ENCODE measurements at regions not wholly inside any gene's neighbourhood (a gene's known extent, or its start where the extent isn't known, plus 50 kb on each side); places are given as distances from the start of the nearest gene placed in this dataset.

GRCh38 chr5:167723254-167723871, 568.1 kb upstream of the WWC1 start (continued):
- TF ChIP-seq TCF12 (IDR thresholded peaks at IDR 0.05), result no peak
- TF ChIP-seq TCF12 (CRISPR knock-in tag; IDR thresholded peaks at IDR 0.05), result no peak
- TF ChIP-seq, protein P1, sequence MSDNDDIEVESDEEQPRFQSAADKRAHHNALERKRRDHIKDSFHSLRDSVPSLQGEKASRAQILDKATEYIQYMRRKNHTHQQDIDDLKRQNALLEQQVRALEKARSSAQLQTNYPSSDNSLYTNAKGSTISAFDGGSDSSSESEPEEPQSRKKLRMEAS (IDR thresholded peaks at IDR 0.05), result 0 out of 2 replicates have a peak, but pooled peaks have one; percentile 26
- TF ChIP-seq ZNF44 (CRISPR knock-in tag; IDR thresholded peaks at IDR 0.05), result no peak
- TF ChIP-seq TEAD3 (CRISPR knock-in tag; optimal IDR thresholded peaks at IDR 0.05; ENCODE audit: borderline replicate concordance), result peak; percentile 28
- TF ChIP-seq MEF2D (CRISPR knock-in tag; IDR thresholded peaks at IDR 0.05), result no peak
- no peak for TF ChIP-seq NFKBIZ (CRISPR knock-in tag; IDR thresholded peaks at IDR 0.05)
- TF ChIP-seq, protein P2, sequence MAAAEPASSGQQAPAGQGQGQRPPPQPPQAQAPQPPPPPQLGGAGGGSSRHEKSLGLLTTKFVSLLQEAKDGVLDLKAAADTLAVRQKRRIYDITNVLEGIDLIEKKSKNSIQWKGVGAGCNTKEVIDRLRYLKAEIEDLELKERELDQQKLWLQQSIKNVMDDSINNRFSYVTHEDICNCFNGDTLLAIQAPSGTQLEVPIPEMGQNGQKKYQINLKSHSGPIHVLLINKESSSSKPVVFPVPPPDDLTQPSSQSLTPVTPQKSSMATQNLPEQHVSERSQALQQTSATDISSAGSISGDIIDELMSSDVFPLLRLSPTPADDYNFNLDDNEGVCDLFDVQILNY (CRISPR knock-in tag; conservative IDR thresholded peaks at IDR 0.05), result no peak
- TF ChIP-seq, protein P3, sequence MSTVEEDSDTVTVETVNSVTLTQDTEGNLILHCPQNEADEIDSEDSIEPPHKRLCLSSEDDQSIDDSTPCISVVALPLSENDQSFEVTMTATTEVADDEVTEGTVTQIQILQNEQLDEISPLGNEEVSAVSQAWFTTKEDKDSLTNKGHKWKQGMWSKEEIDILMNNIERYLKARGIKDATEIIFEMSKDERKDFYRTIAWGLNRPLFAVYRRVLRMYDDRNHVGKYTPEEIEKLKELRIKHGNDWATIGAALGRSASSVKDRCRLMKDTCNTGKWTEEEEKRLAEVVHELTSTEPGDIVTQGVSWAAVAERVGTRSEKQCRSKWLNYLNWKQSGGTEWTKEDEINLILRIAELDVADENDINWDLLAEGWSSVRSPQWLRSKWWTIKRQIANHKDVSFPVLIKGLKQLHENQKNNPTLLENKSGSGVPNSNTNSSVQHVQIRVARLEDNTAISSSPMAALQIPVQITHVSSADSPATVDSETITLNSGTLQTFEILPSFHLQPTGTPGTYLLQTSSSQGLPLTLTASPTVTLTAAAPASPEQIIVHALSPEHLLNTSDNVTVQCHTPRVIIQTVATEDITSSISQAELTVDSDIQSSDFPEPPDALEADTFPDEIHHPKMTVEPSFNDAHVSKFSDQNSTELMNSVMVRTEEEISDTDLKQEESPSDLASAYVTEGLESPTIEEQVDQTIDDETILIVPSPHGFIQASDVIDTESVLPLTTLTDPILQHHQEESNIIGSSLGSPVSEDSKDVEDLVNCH (CRISPR knock-in tag; IDR thresholded peaks at IDR 0.05), result no peak
- no peak for TF ChIP-seq MAZ (IDR thresholded peaks at IDR 0.05; ENCODE audit: borderline replicate concordance, low read depth, low read length)
- no peak for TF ChIP-seq MAZ (CRISPR knock-in tag; IDR thresholded peaks at IDR 0.05; ENCODE audit: low read depth)
- TF ChIP-seq, protein P4, sequence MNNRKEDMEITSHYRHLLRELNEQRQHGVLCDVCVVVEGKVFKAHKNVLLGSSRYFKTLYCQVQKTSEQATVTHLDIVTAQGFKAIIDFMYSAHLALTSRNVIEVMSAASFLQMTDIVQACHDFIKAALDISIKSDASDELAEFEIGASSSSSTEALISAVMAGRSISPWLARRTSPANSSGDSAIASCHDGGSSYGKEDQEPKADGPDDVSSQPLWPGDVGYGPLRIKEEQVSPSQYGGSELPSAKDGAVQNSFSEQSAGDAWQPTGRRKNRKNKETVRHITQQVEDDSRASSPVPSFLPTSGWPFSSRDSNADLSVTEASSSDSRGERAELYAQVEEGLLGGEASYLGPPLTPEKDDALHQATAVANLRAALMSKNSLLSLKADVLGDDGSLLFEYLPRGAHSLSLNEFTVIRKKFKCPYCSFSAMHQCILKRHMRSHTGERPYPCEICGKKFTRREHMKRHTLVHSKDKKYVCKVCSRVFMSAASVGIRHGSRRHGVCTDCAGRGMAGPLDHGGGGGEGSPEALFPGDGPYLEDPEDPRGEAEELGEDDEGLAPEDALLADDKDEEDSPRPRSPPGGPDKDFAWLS (CRISPR knock-in tag; IDR thresholded peaks at IDR 0.05; ENCODE audit: borderline replicate concordance), result no peak
- TF ChIP-seq ZNF382 (CRISPR knock-in tag; IDR thresholded peaks at IDR 0.05; ENCODE audit: borderline replicate concordance), result no peak
- no peak for TF ChIP-seq FOXK1 (CRISPR knock-in tag; IDR thresholded peaks at IDR 0.05; ENCODE audit: borderline replicate concordance, low read depth)
- TF ChIP-seq ZBTB40 (IDR thresholded peaks at IDR 0.05), result no peak
- no peak for TF ChIP-seq ZBTB40 (CRISPR knock-in tag; IDR thresholded peaks at IDR 0.05)
